ENCODE measurements at regions not wholly inside any gene's neighbourhood (a gene's known extent, or its start where the extent isn't known, plus 50 kb on each side); places are given as distances from the start of the nearest gene placed in this dataset.

GRCh38 chr5:57414191-57414590 is 68.4 kb downstream of the ACTBL2 start:
- intact Hi-C loops (cut with micrococcal nuclease; ENCODE audit: unreplicated experiment) = no loop called here
- Histone ChIP-seq H3K9me2 (ENCODE audit: insufficient read depth, low read length) (no peaks in the 10 kb centered on the region), H3K27ac (ENCODE audit: low read depth, low read length, poor library complexity, severe bottlenecking) (no peak overlapping the region), H3K79me2 (ENCODE audit: insufficient read depth, low read depth, low read length) (no peaks in the 10 kb centered on the region), H3K4me2 (ENCODE audit: low read length) (no peak overlapping the region), H4K20me1 (ENCODE audit: insufficient read depth, low read length) (no peaks in the 10 kb centered on the region), H2AFZ (ENCODE audit: low read length) (no peak overlapping the region), H3K4me3 (ENCODE audit: low read depth, low read length, poor library complexity, severe bottlenecking) (no peak overlapping the region), H3K9me3 (ENCODE audit: low read length) (no peaks in the 10 kb centered on the region), H3K4me1 (ENCODE audit: insufficient read depth, low read length, poor library complexity, severe bottlenecking) (no peaks in the 10 kb centered on the region), H3K36me3 (ENCODE audit: insufficient read depth, low read length) (no peaks in the 10 kb centered on the region)
- no peak for DNase-seq (ENCODE audit: low spot score)
- TF ChIP-seq, protein P1, sequence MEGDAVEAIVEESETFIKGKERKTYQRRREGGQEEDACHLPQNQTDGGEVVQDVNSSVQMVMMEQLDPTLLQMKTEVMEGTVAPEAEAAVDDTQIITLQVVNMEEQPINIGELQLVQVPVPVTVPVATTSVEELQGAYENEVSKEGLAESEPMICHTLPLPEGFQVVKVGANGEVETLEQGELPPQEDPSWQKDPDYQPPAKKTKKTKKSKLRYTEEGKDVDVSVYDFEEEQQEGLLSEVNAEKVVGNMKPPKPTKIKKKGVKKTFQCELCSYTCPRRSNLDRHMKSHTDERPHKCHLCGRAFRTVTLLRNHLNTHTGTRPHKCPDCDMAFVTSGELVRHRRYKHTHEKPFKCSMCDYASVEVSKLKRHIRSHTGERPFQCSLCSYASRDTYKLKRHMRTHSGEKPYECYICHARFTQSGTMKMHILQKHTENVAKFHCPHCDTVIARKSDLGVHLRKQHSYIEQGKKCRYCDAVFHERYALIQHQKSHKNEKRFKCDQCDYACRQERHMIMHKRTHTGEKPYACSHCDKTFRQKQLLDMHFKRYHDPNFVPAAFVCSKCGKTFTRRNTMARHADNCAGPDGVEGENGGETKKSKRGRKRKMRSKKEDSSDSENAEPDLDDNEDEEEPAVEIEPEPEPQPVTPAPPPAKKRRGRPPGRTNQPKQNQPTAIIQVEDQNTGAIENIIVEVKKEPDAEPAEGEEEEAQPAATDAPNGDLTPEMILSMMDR (conservative IDR thresholded peaks at IDR 0.05; ENCODE audit: low read length) = no peak
- no peak for TF ChIP-seq EZH2phosphoT487 (IDR thresholded peaks at IDR 0.05; ENCODE audit: borderline replicate concordance, low read depth, low read length)
- ChIA-PET POLR2A (interaction anchor here (0.6 to 1.4 kb wide), 2 partner anchors 8 to 449 kb away, joined by 3 to 4 read pairs; no protein-coding TSS in a partner anchor), CTCF (ENCODE audit: unreplicated experiment) (no interaction called here)
- BruUV-seq (replicated peaks) = no TSS peak

DNA sequence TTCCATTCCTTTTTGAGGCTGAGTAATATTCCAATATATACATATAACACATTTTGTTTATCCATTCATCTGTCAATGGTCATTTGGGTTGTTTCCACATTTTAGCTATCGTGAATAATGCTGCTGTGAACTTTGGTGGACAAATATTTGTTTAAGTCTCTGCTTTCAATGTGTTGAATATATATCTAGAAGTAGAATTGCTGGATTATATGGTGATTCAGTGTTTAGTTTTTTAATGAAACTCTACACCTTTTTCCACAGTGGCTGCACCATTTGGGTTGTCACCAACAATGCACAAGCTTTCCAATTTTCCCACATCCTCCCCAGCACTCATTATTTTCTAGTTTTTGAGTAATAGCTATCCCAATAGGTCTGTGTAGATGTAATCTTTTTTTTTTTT is 69.5 kb downstream of the ACTBL2 start:
- Histone ChIP-seq H4K20me1 (ENCODE audit: insufficient read depth, low read length) (no peaks in the 10 kb centered on the region), H3K36me3 (ENCODE audit: insufficient read depth, low read length) (no peaks in the 10 kb centered on the region), H3K4me1 (ENCODE audit: insufficient read depth, low read length, poor library complexity, severe bottlenecking) (no peaks in the 10 kb centered on the region), H3K4me3 (ENCODE audit: low read depth, low read length, poor library complexity, severe bottlenecking) (no peak overlapping the region), H3K79me2 (ENCODE audit: insufficient read depth, low read depth, low read length) (no peaks in the 10 kb centered on the region), H3K4me2 (ENCODE audit: low read length) (no peak overlapping the region), H3K9me3 (ENCODE audit: low read length) (no peaks in the 10 kb centered on the region), H2AFZ (ENCODE audit: low read length) (no peak overlapping the region), H3K9me2 (ENCODE audit: insufficient read depth, low read length) (no peaks in the 10 kb centered on the region), H3K27ac (ENCODE audit: low read depth, low read length, poor library complexity, severe bottlenecking) (no peak overlapping the region)
- CTCF ChIA-PET (ENCODE audit: unreplicated experiment) = no interaction called here
- TF ChIP-seq EZH2phosphoT487 (IDR thresholded peaks at IDR 0.05; ENCODE audit: borderline replicate concordance, low read depth, low read length) = no peak
- TF ChIP-seq, protein P1 (conservative IDR thresholded peaks at IDR 0.05; ENCODE audit: low read length) = no peak
- POLR2A ChIA-PET = interaction anchor here (1.4 kb wide), 1 partner anchor 9 kb away, joined by 4 read pairs; no protein-coding TSS in a partner anchor
- BruUV-seq (replicated peaks) = no TSS peak
- DNase-seq (ENCODE audit: low spot score) = no peak
- intact Hi-C loops (cut with micrococcal nuclease; ENCODE audit: unreplicated experiment) = no loop called here

DNA sequence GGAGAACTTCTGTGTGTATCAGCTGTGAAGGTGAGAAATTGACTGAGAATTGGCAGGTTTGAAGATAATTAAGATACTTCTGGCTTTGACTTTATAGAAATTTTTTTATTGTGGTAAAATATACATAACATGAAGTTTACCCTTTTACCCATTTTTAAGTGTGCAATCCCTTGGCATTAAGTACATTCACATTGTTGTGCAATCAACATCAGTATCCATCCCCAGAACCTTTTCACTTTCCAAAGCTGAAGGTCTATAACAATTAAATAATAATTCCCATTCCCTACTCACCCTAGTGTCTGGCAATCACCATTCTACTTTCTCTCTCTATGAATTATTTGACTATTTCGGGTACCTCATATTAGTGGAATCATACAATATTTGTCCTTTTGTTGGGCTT is 69.9 kb downstream of the ACTBL2 start:
- H3K9me3 ChIP-seq (ENCODE audit: low read length) = no peaks in the 10 kb centered on the region
- no peaks in the 10 kb centered on the region for H3K36me3 ChIP-seq (ENCODE audit: insufficient read depth, low read length)
- no TSS peak for BruUV-seq (replicated peaks)
- POLR2A ChIA-PET = no interaction called here
- CTCF ChIA-PET (ENCODE audit: unreplicated experiment) = no interaction called here
- no peak overlapping the region for H3K27ac ChIP-seq (ENCODE audit: low read depth, low read length, poor library complexity, severe bottlenecking)
- H3K4me2 ChIP-seq (ENCODE audit: low read length) = no peak overlapping the region
- no peak overlapping the region for H3K4me3 ChIP-seq (ENCODE audit: low read depth, low read length, poor library complexity, severe bottlenecking)
- H3K9me2 ChIP-seq (ENCODE audit: insufficient read depth, low read length) = no peaks in the 10 kb centered on the region
- H4K20me1 ChIP-seq (ENCODE audit: insufficient read depth, low read length) = no peaks in the 10 kb centered on the region
- H3K4me1 ChIP-seq (ENCODE audit: insufficient read depth, low read length, poor library complexity, severe bottlenecking) = no peaks in the 10 kb centered on the region
- no peak for DNase-seq (ENCODE audit: low spot score)
- TF ChIP-seq, protein P1 (conservative IDR thresholded peaks at IDR 0.05; ENCODE audit: low read length) = no peak
- TF ChIP-seq EZH2phosphoT487 (IDR thresholded peaks at IDR 0.05; ENCODE audit: borderline replicate concordance, low read depth, low read length) = no peak
- intact Hi-C loops (cut with micrococcal nuclease; ENCODE audit: unreplicated experiment) = no loop called here
- no peak overlapping the region for H2AFZ ChIP-seq (ENCODE audit: low read length)
- no peaks in the 10 kb centered on the region for H3K79me2 ChIP-seq (ENCODE audit: insufficient read depth, low read depth, low read length)
